DOHH2 (cell line): ENCODE measurements at regions not wholly inside any gene's neighbourhood (a gene's known extent, or its start where the extent isn't known, plus 50 kb on each side); places are given as distances from the start of the nearest gene placed in this dataset.

Experiments used
- H3F3A ChIP-seq: fragments of 200-600 bp; sonication (generic), shearing (Covaris generic); 2 replicates; pipeline ENCODE4 v1.6.0; 2016; ENCODE audit warnings: antibody characterized with exemption, mild to moderate bottlenecking; ENCODE audit not compliant: control insufficient read depth, insufficient read depth
- H3K27ac ChIP-seq: fragments of 200-600 bp; sonication (generic); 2 replicates; pipeline ENCODE4 v1.5.1; 2014; ENCODE audit warnings: low read depth, mild to moderate bottlenecking, low read length, moderate library complexity
- H3K27me3 ChIP-seq: fragments of 200-600 bp; sonication (generic); 2 replicates; pipeline ENCODE4 v1.6.1; 2014; ENCODE audit warnings: mild to moderate bottlenecking, low read length, mixed read lengths; ENCODE audit not compliant: control insufficient read depth
- H3K36me3 ChIP-seq: fragments of 200-600 bp; sonication (generic); 2 replicates; pipeline ENCODE4 v1.6.1; 2014; ENCODE audit warnings: mild to moderate bottlenecking, low read length, moderate library complexity, mixed read lengths; ENCODE audit not compliant: control insufficient read depth
- H3K4me1 ChIP-seq: fragments of 200-600 bp; sonication (generic); 2 replicates; pipeline ENCODE4 v1.6.1; 2014; ENCODE audit warnings: mild to moderate bottlenecking, low read length, mixed read lengths; ENCODE audit not compliant: control insufficient read depth
- H3K4me2 ChIP-seq: fragments of 200-600 bp; sonication (generic); 2 replicates; pipeline ENCODE4 v1.6.0; 2014; ENCODE audit warnings: mild to moderate bottlenecking, low read length, moderate library complexity
- H3K4me3 ChIP-seq: fragments of 200-600 bp; sonication (generic); 2 replicates; pipeline ENCODE4 v1.5.1; 2014; ENCODE audit warnings: mild to moderate bottlenecking, low read length, mixed read lengths
- H3K79me2 ChIP-seq: fragments of 200-600 bp; sonication (generic); 2 replicates; pipeline ENCODE4 v1.6.1; 2014; ENCODE audit warnings: mild to moderate bottlenecking, low read length, mixed read lengths; ENCODE audit not compliant: control insufficient read depth
- H3K9me2 ChIP-seq: fragments of 200-600 bp; sonication (generic); replicated peaks from 2 replicates; pipeline ENCODE4 v1.6.1; 2014; ENCODE audit warnings: mild to moderate bottlenecking, low read length, mixed read lengths; ENCODE audit not compliant: control insufficient read depth
- H3K9me3 ChIP-seq: fragments of 200-600 bp; sonication (generic); 2 replicates; pipeline ENCODE4 v1.6.1; 2014; ENCODE audit warnings: antibody characterized with exemption, low read length, mixed read lengths; ENCODE audit not compliant: control insufficient read depth, insufficient read depth
- H4K20me1 ChIP-seq: fragments of 200-600 bp; sonication (generic); 2 replicates; pipeline ENCODE4 v1.6.0; 2014; ENCODE audit warnings: low read depth, mild to moderate bottlenecking, antibody characterized with exemption, low read length, moderate library complexity; ENCODE audit not compliant: control insufficient read depth, insufficient read depth
- EZH2phosphoT487 ChIP-seq: fragments of 200-600 bp; sonication (generic); IDR thresholded peaks from 2 replicates; pipeline ENCODE4 v1.6.1; 2017; ENCODE audit warnings: borderline replicate concordance, mild to moderate bottlenecking, antibody characterized with exemption, low read length, moderate library complexity, mixed read lengths
- TF ChIP-seq, protein P1 (sequence below): fragments of 200-600 bp; sonication (generic); IDR thresholded peaks from one replicate; pipeline ENCODE4 v1.5.1; 2014; ENCODE audit warnings: antibody characterized with exemption, mild to moderate bottlenecking, low read depth, low read length; ENCODE audit not compliant: poor library complexity, severe bottlenecking

DNA sequence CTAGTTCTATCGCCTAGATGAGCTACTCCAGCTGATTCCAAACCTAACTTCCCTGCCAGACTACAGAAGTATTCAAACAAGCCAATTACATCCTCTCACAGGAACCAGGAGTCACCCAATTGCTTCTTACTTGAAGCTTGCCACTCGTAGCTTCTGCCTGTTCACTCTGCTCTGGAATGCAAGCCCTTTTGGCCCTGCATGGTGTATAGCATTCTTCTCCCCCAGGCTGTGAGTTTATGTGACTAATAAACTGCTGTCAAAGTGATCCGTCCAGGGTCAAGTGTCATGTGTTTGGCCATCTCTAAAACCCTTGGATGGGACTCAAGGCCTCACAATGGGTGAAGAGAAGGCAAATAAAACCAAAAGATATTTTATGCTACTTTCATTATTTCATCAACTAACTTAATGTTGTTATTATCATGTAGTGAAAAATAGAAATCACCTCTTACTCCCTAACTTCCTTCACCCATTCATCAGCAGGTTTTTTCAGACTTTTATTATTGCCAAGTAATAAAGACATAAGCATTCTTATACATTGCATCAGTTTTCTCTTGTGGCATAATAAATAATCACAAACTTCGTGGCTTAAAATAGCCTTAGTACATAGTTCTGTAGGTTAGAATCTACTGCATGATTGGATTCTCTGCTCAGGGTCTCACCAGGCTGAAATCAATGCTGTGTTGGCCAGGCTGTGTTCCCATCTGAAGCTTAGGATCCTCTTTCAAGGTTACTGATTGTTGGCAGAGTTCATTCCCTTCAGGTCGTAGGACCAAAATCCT is 1981.7 kb upstream of the FLRT2 start:
- no peak for TF ChIP-seq EZH2phosphoT487
- TF ChIP-seq, protein P1, sequence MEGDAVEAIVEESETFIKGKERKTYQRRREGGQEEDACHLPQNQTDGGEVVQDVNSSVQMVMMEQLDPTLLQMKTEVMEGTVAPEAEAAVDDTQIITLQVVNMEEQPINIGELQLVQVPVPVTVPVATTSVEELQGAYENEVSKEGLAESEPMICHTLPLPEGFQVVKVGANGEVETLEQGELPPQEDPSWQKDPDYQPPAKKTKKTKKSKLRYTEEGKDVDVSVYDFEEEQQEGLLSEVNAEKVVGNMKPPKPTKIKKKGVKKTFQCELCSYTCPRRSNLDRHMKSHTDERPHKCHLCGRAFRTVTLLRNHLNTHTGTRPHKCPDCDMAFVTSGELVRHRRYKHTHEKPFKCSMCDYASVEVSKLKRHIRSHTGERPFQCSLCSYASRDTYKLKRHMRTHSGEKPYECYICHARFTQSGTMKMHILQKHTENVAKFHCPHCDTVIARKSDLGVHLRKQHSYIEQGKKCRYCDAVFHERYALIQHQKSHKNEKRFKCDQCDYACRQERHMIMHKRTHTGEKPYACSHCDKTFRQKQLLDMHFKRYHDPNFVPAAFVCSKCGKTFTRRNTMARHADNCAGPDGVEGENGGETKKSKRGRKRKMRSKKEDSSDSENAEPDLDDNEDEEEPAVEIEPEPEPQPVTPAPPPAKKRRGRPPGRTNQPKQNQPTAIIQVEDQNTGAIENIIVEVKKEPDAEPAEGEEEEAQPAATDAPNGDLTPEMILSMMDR, result no peak
- Histone ChIP-seq H3K36me3 (no peaks in the 10 kb centered on the region), H3K4me2 (no peak overlapping the region)

GRCh38 chr14:83556065-83556464 is 1973.9 kb upstream of the FLRT2 start:
- Histone ChIP-seq H3K9me3 (no peaks in the 10 kb centered on the region; the same call in 1 of the 2 replicates), H4K20me1 (no peaks in the 10 kb centered on the region), H3K4me3 (no peak overlapping the region), H3K27ac (no peak overlapping the region), H3K4me1 (no peaks in the 10 kb centered on the region), H3F3A (no peaks in the 10 kb centered on the region), H3K79me2 (no peaks in the 10 kb centered on the region), H3K9me2 (no peaks in the 10 kb centered on the region), H3K36me3 (no peaks in the 10 kb centered on the region), H3K4me2 (no peak overlapping the region), H3K27me3 (no peaks in the 10 kb centered on the region)
- TF ChIP-seq, protein P1, result no peak
- no peak for TF ChIP-seq EZH2phosphoT487

More for the DNA sequence above, 1981.7 kb upstream of the FLRT2 start:
- Histone ChIP-seq H3K27me3 (no peaks in the 10 kb centered on the region), H3F3A (no peaks in the 10 kb centered on the region), H3K79me2 (no peaks in the 10 kb centered on the region), H4K20me1 (no peaks in the 10 kb centered on the region), H3K9me3 (no peaks in the 10 kb centered on the region), H3K9me2 (no peaks in the 10 kb centered on the region), H3K4me3 (no peak overlapping the region), H3K4me1 (no peaks in the 10 kb centered on the region), H3K27ac (no peak overlapping the region)

DNA sequence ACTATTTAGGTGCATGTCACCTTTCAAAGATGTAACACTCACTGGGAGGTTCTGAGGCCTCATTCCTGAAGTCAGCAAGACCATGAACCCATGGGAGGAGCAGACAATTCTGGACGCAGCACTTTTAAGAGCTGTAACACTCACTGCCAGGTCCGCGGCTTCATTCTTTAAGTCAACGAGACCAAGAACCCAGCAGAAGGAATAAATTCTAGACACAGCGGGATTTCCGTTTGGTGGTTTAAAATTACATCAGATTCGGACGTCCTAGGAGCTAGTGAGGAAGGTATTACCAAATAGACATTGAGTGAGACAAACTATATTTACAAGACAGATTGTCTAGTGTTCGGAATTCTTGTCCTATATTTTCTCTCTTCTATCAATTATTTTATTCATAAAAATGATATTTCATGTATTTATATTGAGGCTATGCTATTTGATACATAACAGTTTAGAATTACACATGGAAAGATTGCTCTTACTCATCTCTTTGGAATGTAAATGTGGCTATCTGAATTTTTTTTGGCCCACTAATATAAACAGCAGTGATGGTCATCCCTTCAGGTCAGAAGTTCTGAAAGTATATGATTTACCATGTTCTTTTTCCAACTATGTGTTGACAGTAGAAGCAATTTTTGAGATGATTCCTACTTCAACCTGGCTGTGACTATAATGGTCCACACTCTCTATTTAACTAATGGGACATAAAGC is 1973.0 kb upstream of the FLRT2 start:
- Histone ChIP-seq H3K9me2 (no peaks in the 10 kb centered on the region), H3K27ac (no peak overlapping the region), H3K27me3 (no peaks in the 10 kb centered on the region), H3K9me3 (no peaks in the 10 kb centered on the region; the same call in 1 of the 2 replicates), H3K36me3 (no peaks in the 10 kb centered on the region), H3K79me2 (no peaks in the 10 kb centered on the region), H3K4me3 (no peak overlapping the region), H4K20me1 (no peaks in the 10 kb centered on the region), H3F3A (no peaks in the 10 kb centered on the region), H3K4me2 (no peak overlapping the region), H3K4me1 (no peaks in the 10 kb centered on the region)
- TF ChIP-seq EZH2phosphoT487, result no peak
- TF ChIP-seq, protein P1, result no peak
